ENCODE measurements at regions not wholly inside any gene's neighbourhood (a gene's known extent, or its start where the extent isn't known, plus 50 kb on each side); places are given as distances from the start of the nearest gene placed in this dataset.

DNA sequence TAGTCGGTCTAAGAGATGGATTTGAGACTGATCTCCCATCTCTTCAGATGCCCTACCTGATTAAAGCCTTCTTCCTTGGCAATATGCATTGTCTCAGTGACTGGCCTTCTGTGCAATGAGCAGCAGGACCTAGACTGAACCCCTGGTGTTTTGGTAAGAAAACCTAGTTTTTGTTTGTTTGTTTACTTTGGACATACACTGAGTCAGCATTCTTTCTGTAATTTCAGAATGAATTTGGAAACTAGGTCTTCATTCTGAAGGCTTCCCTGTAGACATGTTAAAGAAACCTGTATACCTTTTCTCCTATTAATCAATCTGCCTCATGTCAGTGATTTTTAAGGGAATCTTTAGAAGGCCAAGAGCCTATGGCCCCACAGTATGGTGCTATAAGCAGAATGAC, 597.5 kb upstream of the HTR2C start:
- no peak for TF ChIP-seq PHF8 (conservative IDR thresholded peaks at IDR 0.05; ENCODE audit: low read depth, low read length)
- TF ChIP-seq POLR2AphosphoS5 (IDR thresholded peaks at IDR 0.05; ENCODE audit: low read depth, low read length): no peak
- no peak for TF ChIP-seq KDM4A (IDR thresholded peaks at IDR 0.05; ENCODE audit: low read depth, low read length, severe bottlenecking)
- no peak for TF ChIP-seq POLR2A (IDR thresholded peaks at IDR 0.05; ENCODE audit: control extremely low read depth in 1 of 2, low read depth in 2 of 2, low read length in 2 of 2)
